Heart left ventricle (tissue), 16 donors: ENCODE measurements at regions not wholly inside any gene's neighbourhood (a gene's known extent, or its start where the extent isn't known, plus 50 kb on each side); places are given as distances from the start of the nearest gene placed in this dataset.
"Not testable (repeated sequence)": the region's sequence is repeated elsewhere in the genome, so short reads cannot be mapped to it uniquely, and the experiment has no call there.

Experiments
- ATAC-seq, 4 donors: fragments of 200-7000 bp; cut with Tn5 transposase; one replicate each; pipeline ENCODE4 v1.9.1; 2020 to 2022; ENCODE audit warnings: moderate library complexity in 4 of 4, mild to moderate bottlenecking in 3 of 4, moderate number of reproducible peaks in 1 of 4
- DNase-seq, 5 donors: peaks; one replicate each; pipeline ENCODE4 v3.0.0-alpha.2; 2020
- H3K27ac ChIP-seq, 12 donors: fragments of 200-600 bp; sonication (generic) in 4 of 12; one replicate each; pipeline versions ENCODE4 v1.5.0 to v1.8.0; 2016 to 2022; ENCODE audit warnings: mild to moderate bottlenecking in 2 of 12
- H3K27me3 ChIP-seq, 9 donors: fragments of 200-600 bp; sonication (generic) in 2 of 9; one replicate each; pipeline versions ENCODE4 v1.5.1 to v1.8.0; 2016 to 2022; ENCODE audit warnings: mild to moderate bottlenecking in 3 of 9
- H3K36me3 ChIP-seq, 9 donors: fragments of 200-600 bp; sonication (generic) in 2 of 9; one replicate each; pipeline versions ENCODE4 v1.5.0 to v1.8.0; 2018 to 2022; ENCODE audit warnings: mild to moderate bottlenecking in 2 of 9
- H3K4me1 ChIP-seq, 12 donors: fragments of 200-600 bp; sonication (generic) in 4 of 12; one replicate each; pipeline versions ENCODE4 v1.5.0 to v1.8.0; 2016 to 2022; ENCODE audit warnings: mild to moderate bottlenecking in 3 of 12
- H3K4me3 ChIP-seq, 12 donors: fragments of 200-600 bp; sonication (generic) in 4 of 12; one replicate each; pipeline versions ENCODE4 v1.5.0 to v1.8.0; 2017 to 2022; ENCODE audit warnings: mild to moderate bottlenecking in 9 of 12, moderate library complexity in 4 of 12
- H3K9me3 ChIP-seq, 12 donors: fragments of 200-600 bp; sonication (generic) in 4 of 12; one replicate each; pipeline versions ENCODE4 v1.5.0 to v1.8.0; 2016 to 2022; ENCODE audit warnings: mild to moderate bottlenecking in 1 of 12
- CTCF ChIP-seq, 12 donors: fragments of 200-600 bp; sonication (generic) in 4 of 12; IDR thresholded peaks; one replicate each; pipeline versions ENCODE4 v1.5.0 to v1.8.0; 2018 to 2022; ENCODE audit warnings: antibody characterized with exemption in 12 of 12, mild to moderate bottlenecking in 5 of 12
- POLR2A ChIP-seq, 2 donors: fragments of 450-650 bp; IDR thresholded peaks; one replicate each; pipeline ENCODE4 v1.6.1; 2017; ENCODE audit warnings: antibody characterized with exemption in 2 of 2, mild to moderate bottlenecking in 2 of 2, moderate library complexity in 2 of 2
- WGBS, 4 donors: extraction: QIAGEN DNeasy Blood & Tissue Kit in 2 of 4; methylation state at CpG; one replicate each; pipeline versions ENCODE4 v1.1.5 to v1.1.7; 2013 to 2018; 5-methylcytosine and 5-hydroxymethylcytosine counted together
- intact Hi-C, 10 donors: fragments of 100-400 bp; cut with DNase I; formaldehyde crosslinking; loops; one replicate each; pipeline versions ENCODE4 v1.11.1 to v1.14.2; 2022
- donor health status: ischemic (EF 13 %, LVEDD 7.1; RV severe dilation, severe dysfunction).
- donor health status: healthy with polysubstance abuse.
- donor health status: DM: no; HTN: yes; CAD: no.
- donor health status: DM: no; HTN: no; CAD: no.
- donor health status: ischemic (EF 25% LVEDD 6.9; RV normal size, moderate dysfunction).
- donor health status: ischemic (EF 25% LVEDD 5.7; RV mildly dilated, moderate dysfunction).
- donor health status: healthy.
- donor health status: DM: yes; HTN: yes; CAD: no.
- donor health status: ischemic (EF 35%, LVEDD 5.7; RV mildly dilated, moderate dysfunction).
- donor health status: nonischemic (EF 11% LVEDD 7.7; RV severe dilation, severe dysfunction).
- donor health status: DM: yes; HTN: yes; CAD: no.
- donor health status: PGD.
- donor health status: ischemic (EF 29% LVEDD 5.4; RV normal size, mild dysfunction).
- donor health status: nonischemic (EF 23%, LVEDD 6.1; RV moderate dilation, normal function).

- intact Hi-C loops: no loop called here
- no peak overlapping the region for H3K4me3 ChIP-seq
- DNase-seq: no peak
- 64 to 77% (median 71%) methylated on average over 3 of the region's 3 CpGs for WGBS, 4 donors
- H3K9me3 ChIP-seq: peaks cover 0 to 12% (median 0%) of the 10 kb centered on the region in 12 donors
- no peaks in the 10 kb centered on the region for H3K36me3 ChIP-seq
- TF ChIP-seq POLR2A (IDR thresholded peaks at IDR 0.05) (no peak), CTCF (IDR thresholded peaks at IDR 0.05) (no peak)
- H3K27me3 ChIP-seq: no peaks in the 10 kb centered on the region
- ATAC-seq: no peak
- no peak overlapping the region for H3K27ac ChIP-seq
- no peaks in the 10 kb centered on the region for H3K4me1 ChIP-seq
Observed at GRCh38 chr3:176247191-176247590, 950.1 kb downstream of the TBL1XR1 start.

- H3K36me3 ChIP-seq: no peaks in the 10 kb centered on the region
- H3K4me3 ChIP-seq: no peak overlapping the region
- H3K27ac ChIP-seq: no peak overlapping the region
- DNase-seq (no peak), ATAC-seq (no peak)
- H3K27me3 ChIP-seq: no peaks in the 10 kb centered on the region
- TF ChIP-seq POLR2A (IDR thresholded peaks at IDR 0.05): no peak
- no peak for TF ChIP-seq CTCF (IDR thresholded peaks at IDR 0.05)
- H3K4me1 ChIP-seq: no peaks in the 10 kb centered on the region
- H3K9me3 ChIP-seq: no peaks in the 10 kb centered on the region
- intact Hi-C loops: no loop called here
- WGBS, 4 donors: 71 to 77% (median 73%) methylated on average over 4 of the region's 4 CpGs
Observed at GRCh38 chr3:176219970-176220369, 977.3 kb downstream of the TBL1XR1 start.

- Histone ChIP-seq H3K9me3 (no peaks in the 10 kb centered on the region), H3K4me1 (no peaks in the 10 kb centered on the region), H3K27ac (no peak overlapping the region), H3K36me3 (no peaks in the 10 kb centered on the region), H3K27me3 (no peaks in the 10 kb centered on the region), H3K4me3 (no peak overlapping the region)
- TF ChIP-seq CTCF (IDR thresholded peaks at IDR 0.05) (no peak), POLR2A (IDR thresholded peaks at IDR 0.05) (no peak)
- intact Hi-C loops: no loop called here
- DNase-seq: no peak
- ATAC-seq: no peak
- 81 to 87% (median 84%) methylated on average over 1 of the region's 1 CpG for WGBS, 4 donors
Observed at GRCh38 chr3:176214758-176215157, 982.5 kb downstream of the TBL1XR1 start.

GRCh38 chr3:176213314-176213713 lies 984.0 kb downstream of the TBL1XR1 start:
- H3K36me3 ChIP-seq, H3K4me1 ChIP-seq, H3K27ac ChIP-seq, H3K9me3 ChIP-seq, H3K4me3 ChIP-seq, DNase-seq, intact Hi-C loops, H3K27me3 ChIP-seq, ATAC-seq: not testable (repeated sequence)
- WGBS, 4 donors: 93 to 97% (median 95%) methylated on average over 21 to 27 of the region's 27 CpGs; no CpG with 5 or more reads in 1 of the 4 donors

GRCh38 chr3:176208915-176209314 lies 988.4 kb downstream of the TBL1XR1 start:
- DNase-seq (no peak), ATAC-seq (no peak)
- intact Hi-C loops: no loop called here
- no peaks in the 10 kb centered on the region for H3K36me3 ChIP-seq
- TF ChIP-seq POLR2A (IDR thresholded peaks at IDR 0.05): no peak
- no peak for TF ChIP-seq CTCF (IDR thresholded peaks at IDR 0.05)
- H3K4me3 ChIP-seq: no peak overlapping the region
- H3K27me3 ChIP-seq: no peaks in the 10 kb centered on the region
- H3K27ac ChIP-seq: no peak overlapping the region
- WGBS, 4 donors: 52 to 70% (median 63%) methylated on average over 2 of the region's 2 CpGs
- no peaks in the 10 kb centered on the region for H3K4me1 ChIP-seq
- H3K9me3 ChIP-seq: peaks cover 0 to 3% (median 0%) of the 10 kb centered on the region in 12 donors
